Calu3 (cell line): ENCODE measurements at regions not wholly inside any gene's neighbourhood (a gene's known extent, or its start where the extent isn't known, plus 50 kb on each side); places are given as distances from the start of the nearest gene placed in this dataset.

Experiments
- BruUV-seq: library from RNA; stranded (reverse); fragments of 400-500 nt; replicated peaks from 2 replicates; lab custom pipeline; 2021; lab: Mats Ljungman, UMichigan
- CTCF ChIA-PET: fragments of 300-600 bp; sonication (Branson Sonifier 250); formaldehyde crosslinking; loops from one replicate; lab custom pipeline; 2022; ENCODE audit warnings: antibody characterized with exemption; lab: Charles Lee
- DNase-seq: peaks from one replicate; pipeline ENCODE4 v3.0.0; 2022
- H3K27ac Mint-ChIP-seq: one replicate; pipeline ENCODE4 v1.8.0; 2022; ENCODE audit warnings: mixed read lengths; ENCODE audit not compliant: unreplicated experiment
- H3K27me3 Mint-ChIP-seq: one replicate; pipeline ENCODE4 v1.8.0; 2022; ENCODE audit warnings: mixed read lengths; ENCODE audit not compliant: unreplicated experiment
- H3K36me3 Mint-ChIP-seq: one replicate; pipeline ENCODE4 v1.8.0; 2022; ENCODE audit warnings: mild to moderate bottlenecking, moderate library complexity, mixed read lengths; ENCODE audit not compliant: insufficient read depth, unreplicated experiment
- H3K4me1 Mint-ChIP-seq: one replicate; pipeline ENCODE4 v1.8.0; 2022; ENCODE audit warnings: mild to moderate bottlenecking, low read depth, mixed read lengths; ENCODE audit not compliant: unreplicated experiment
- H3K4me3 Mint-ChIP-seq: one replicate; pipeline ENCODE4 v1.8.0; 2022; ENCODE audit warnings: mild to moderate bottlenecking, low read depth, moderate library complexity, mixed read lengths; ENCODE audit not compliant: unreplicated experiment
- H3K9me3 Mint-ChIP-seq: one replicate; pipeline ENCODE4 v1.8.0; 2022; ENCODE audit warnings: low read depth, mixed read lengths; ENCODE audit not compliant: unreplicated experiment
- CTCF ChIP-seq: fragments of 200-600 bp; IDR thresholded peaks from one replicate; pipeline ENCODE4 v1.8.0; 2022; ENCODE audit warnings: antibody characterized with exemption; ENCODE audit not compliant: unreplicated experiment
- intact Hi-C: fragments of 100-400 bp; cut with micrococcal nuclease; formaldehyde crosslinking; loops from one replicate; pipeline ENCODE4 v1.10.0; 2022; ENCODE audit not compliant: unreplicated experiment

- TF ChIP-seq CTCF: no peak
- Mint-ChIP-seq H3K9me3 (no peaks in the 10 kb centered on the region), H3K4me1 (peaks cover 9% of the 10 kb centered on the region), H3K4me3 (no peak overlapping the region), H3K27me3 (peaks cover 32% of the 10 kb centered on the region), H3K36me3 (no peaks in the 10 kb centered on the region), H3K27ac (no peak overlapping the region)
- CTCF ChIA-PET: no interaction called here
- no TSS peak for BruUV-seq
- DNase-seq: no peak
- intact Hi-C loops: no loop called here
These were observed 60.0 kb upstream of the BAIAP2L1 start for GRCh38 chr7:98460902-98461301.

GRCh38 chr7:98459529-98459928 is 58.6 kb upstream of the BAIAP2L1 start:
- H3K4me3 Mint-ChIP-seq: no peak overlapping the region
- CTCF ChIA-PET: no interaction called here

GRCh38 chr7:98458090-98458875 is 57.4 kb upstream of the BAIAP2L1 start:
- no peak overlapping the region for H3K27ac Mint-ChIP-seq
- no peaks in the 10 kb centered on the region for H3K9me3 Mint-ChIP-seq
- no peaks in the 10 kb centered on the region for H3K4me1 Mint-ChIP-seq
- no peaks in the 10 kb centered on the region for H3K36me3 Mint-ChIP-seq
- no TSS peak for BruUV-seq
- DNase-seq: peak; percentile 3
- CTCF ChIA-PET: interaction anchor here (0.6 kb wide), 2 partner anchors 55 to 373 kb away, joined by 3 read pairs; no protein-coding TSS in a partner anchor
- no peak overlapping the region for H3K4me3 Mint-ChIP-seq
- peaks cover 9% of the 10 kb centered on the region for H3K27me3 Mint-ChIP-seq
- intact Hi-C loops: no loop called here
- no peak for TF ChIP-seq CTCF

More at GRCh38 chr7:98459529-98459928, 58.6 kb upstream of the BAIAP2L1 start:
- H3K4me1 Mint-ChIP-seq: no peaks in the 10 kb centered on the region
- H3K9me3 Mint-ChIP-seq: no peaks in the 10 kb centered on the region
- no peak for DNase-seq
- no peak overlapping the region for H3K27ac Mint-ChIP-seq
- TF ChIP-seq CTCF: no peak
- no TSS peak for BruUV-seq
- intact Hi-C loops: no loop called here
- peaks cover 21% of the 10 kb centered on the region for H3K27me3 Mint-ChIP-seq
- H3K36me3 Mint-ChIP-seq: no peaks in the 10 kb centered on the region

GRCh38 chr7:98456866-98457265 is 56.0 kb upstream of the BAIAP2L1 start:
- Mint-ChIP-seq H3K4me1 (no peaks in the 10 kb centered on the region), H3K27ac (no peak overlapping the region), H3K36me3 (no peaks in the 10 kb centered on the region), H3K27me3 (no peaks in the 10 kb centered on the region), H3K9me3 (peaks cover 2% of the 10 kb centered on the region), H3K4me3 (no peak overlapping the region)
- TF ChIP-seq CTCF: no peak
- DNase-seq: no peak
- CTCF ChIA-PET: no interaction called here
- no TSS peak for BruUV-seq
- intact Hi-C loops: no loop called here
